B cell (primary cell): ENCODE measurements at regions not wholly inside any gene's neighbourhood (a gene's known extent, or its start where the extent isn't known, plus 50 kb on each side); places are given as distances from the start of the nearest gene placed in this dataset.

ENCODE experiments used
- ATAC-seq: fragments of 200-7000 bp; cut with Tn5 transposase; one replicate; pipeline ENCODE4 v1.10.0; 2021; ENCODE audit warnings: low read depth, mild to moderate bottlenecking, moderate number of reproducible peaks, moderate library complexity
- CTCF ChIA-PET: fragments of 350-600 bp; sonication (Branson Sonifier 250); formaldehyde crosslinking; loops from one replicate; lab custom pipeline; 2021; ENCODE audit warnings: antibody characterized with exemption, inconsistent platforms; lab: Charles Lee
- POLR2A ChIA-PET: fragments of 350-600 bp; sonication (Branson Sonifier 250); formaldehyde crosslinking; loops from one replicate; lab custom pipeline; 2021; ENCODE audit warnings: antibody characterized with exemption; lab: Charles Lee
- DNase-seq: peaks from one replicate; pipeline ENCODE4 v3.0.0; 2013
- H2AFZ ChIP-seq: 2 replicates; pipeline ENCODE4 v1.6.1; 2012; ENCODE audit warnings: mild to moderate bottlenecking, low read depth, low read length; ENCODE audit not compliant: insufficient read depth, poor library complexity, severe bottlenecking
- H3K27ac ChIP-seq, 2 donors: 1 replicate in 1 of 2; 2 replicates in 1 of 2; pipeline ENCODE4 v1.5.1; 2012 to 2013; ENCODE audit warnings: low read length in 2 of 2, mild to moderate bottlenecking in 2 of 2, moderate library complexity in 1 of 2
- H3K27me3 ChIP-seq, 4 experiments: fragments of 200-600 bp in 1 of 4; sonication (generic) in 1 of 4; replicated peaks in 1 of 4; 1 replicate in 2 of 4; 2 replicates in 2 of 4; pipeline versions ENCODE4 v1.6.1 to v1.7.0; 2013 to 2016; ENCODE audit warnings: low read length in 3 of 4, mild to moderate bottlenecking in 2 of 4, mixed read lengths in 1 of 4, moderate library complexity in 1 of 4; ENCODE audit not compliant: insufficient read depth in 4 of 4, control insufficient read depth in 3 of 4; ENCODE audit errors: control extremely low read depth in 1 of 4
- H3K36me3 ChIP-seq, 2 experiments: replicated peaks in 1 of 2; 1 replicate in 1 of 2; 2 replicates in 1 of 2; pipeline versions ENCODE4 v1.6.1 to v1.7.1; 2013; ENCODE audit warnings: low read length in 1 of 2; ENCODE audit not compliant: insufficient read depth in 2 of 2, control insufficient read depth in 1 of 2; ENCODE audit errors: control extremely low read depth in 1 of 2, extremely low read depth in 1 of 2
- H3K4me1 ChIP-seq, 2 donors: fragments of 200-600 bp in 1 of 2; sonication (generic) in 1 of 2; 1 replicate in 1 of 2; 2 replicates in 1 of 2; pipeline versions ENCODE4 v1.5.1 to v1.6.1; 2013 to 2017; ENCODE audit warnings: low read length in 2 of 2; ENCODE audit not compliant: control insufficient read depth in 2 of 2, insufficient read depth in 2 of 2
- H3K4me2 ChIP-seq: replicated peaks from 2 replicates; pipeline ENCODE3; 2012; ENCODE audit warnings: mild to moderate bottlenecking, low read depth, low read length; ENCODE audit not compliant: poor library complexity, severe bottlenecking
- H3K4me3 ChIP-seq, 5 experiments: fragments of 200-600 bp in 1 of 5; sonication (generic) in 1 of 5; 1 replicate in 3 of 5; 2 replicates in 2 of 5; pipeline versions ENCODE4 v1.5.1 to v1.7.0; 2011 to 2016; ENCODE audit warnings: low read length in 4 of 5, mild to moderate bottlenecking in 4 of 5, low read depth in 2 of 5, control low read depth in 1 of 5, moderate library complexity in 1 of 5; ENCODE audit not compliant: insufficient read depth in 1 of 5; ENCODE audit errors: control extremely low read depth in 1 of 5, extremely low read depth in 1 of 5
- H3K79me2 ChIP-seq: fragments of 200-600 bp; sonication (generic); one replicate; pipeline ENCODE4 v1.6.0; 2016; ENCODE audit warnings: low read length; ENCODE audit not compliant: control insufficient read depth, insufficient read depth
- H3K9ac ChIP-seq: fragments of 200-600 bp; sonication (generic); 2 replicates; pipeline ENCODE4 v1.6.1; 2017; ENCODE audit warnings: mild to moderate bottlenecking, low read length, moderate library complexity
- H3K9me3 ChIP-seq, 3 donors: one replicate each; pipeline versions ENCODE4 v1.6.1 to v1.7.1; 2013; ENCODE audit warnings: low read length in 2 of 3; ENCODE audit not compliant: control insufficient read depth in 2 of 3, insufficient read depth in 1 of 3; ENCODE audit errors: control extremely low read depth in 1 of 3
- H4K20me1 ChIP-seq: 2 replicates; pipeline ENCODE4 v1.6.0; 2012; ENCODE audit warnings: mild to moderate bottlenecking, low read length; ENCODE audit not compliant: insufficient read depth, control insufficient read depth, poor library complexity, severe bottlenecking
- H3K27ac Mint-ChIP-seq: one replicate; pipeline ENCODE4 v1.8.0; 2021; ENCODE audit warnings: mixed read lengths
- H3K27me3 Mint-ChIP-seq: one replicate; pipeline ENCODE4 v1.8.0; 2021; ENCODE audit warnings: mixed read lengths
- H3K4me1 Mint-ChIP-seq: one replicate; pipeline ENCODE4 v1.8.0; 2021; ENCODE audit warnings: mixed read lengths
- H3K4me3 Mint-ChIP-seq: one replicate; pipeline ENCODE4 v1.8.0; 2021; ENCODE audit warnings: mixed read lengths
- H3K9me3 Mint-ChIP-seq: one replicate; pipeline ENCODE4 v1.8.0; 2022; ENCODE audit warnings: mixed read lengths; ENCODE audit not compliant: insufficient read depth
- EZH2 ChIP-seq: IDR thresholded peaks from 2 replicates; pipeline ENCODE4 v1.6.1; 2012; ENCODE audit warnings: borderline replicate concordance, low read depth, mild to moderate bottlenecking, moderate library complexity, low read length; ENCODE audit not compliant: insufficient read depth, poor library complexity, severe bottlenecking
- WGBS: methylation state at CpG from one replicate; pipeline ENCODE4 v1.1.5; 2013; ENCODE audit warnings: missing lambda C conversion rate; ENCODE audit not compliant: insufficient coverage; 5-methylcytosine and 5-hydroxymethylcytosine counted together
- intact Hi-C: fragments of 100-400 bp; cut with micrococcal nuclease; formaldehyde crosslinking; loops from one replicate; pipeline ENCODE4 v1.10.0; 2022
- TF ChIP-seq, protein P1 (sequence below): fragments of 200-600 bp; IDR thresholded peaks from one replicate; pipeline ENCODE4 v1.8.0; 2022; ENCODE audit warnings: antibody characterized with exemption, mild to moderate bottlenecking

DNA sequence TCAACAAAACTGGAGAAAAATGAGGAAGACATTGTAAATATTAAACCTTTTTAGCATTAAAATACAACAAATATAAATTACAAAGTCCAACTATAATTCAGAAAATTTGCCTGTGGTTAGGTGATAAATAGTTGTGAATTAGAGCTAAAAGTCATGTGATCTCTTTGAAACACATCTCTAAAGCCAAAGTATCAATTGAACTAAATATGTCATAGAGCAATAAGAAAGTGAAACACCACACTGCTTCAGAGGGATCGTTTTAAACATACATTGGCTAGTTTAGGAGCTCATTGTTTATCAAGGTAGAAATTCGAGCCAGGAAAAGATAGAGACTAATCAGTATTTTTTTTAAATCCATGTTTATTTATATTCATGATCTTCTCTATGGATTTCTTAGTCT, 606.3 kb upstream of the ITGA1 start:
- Histone ChIP-seq H3K9me3 (no peaks in the 10 kb centered on the region), H3K9ac (no peak overlapping the region), H2AFZ (no peak overlapping the region), H3K4me2 (no peak overlapping the region), H3K79me2 (no peaks in the 10 kb centered on the region), H3K4me1 (no peaks in the 10 kb centered on the region), H4K20me1 (no peaks in the 10 kb centered on the region), H3K27me3 (no peaks in the 10 kb centered on the region), H3K36me3 (no peaks in the 10 kb centered on the region), H3K4me3 (no peak overlapping the region), H3K27ac (no peak overlapping the region)
- intact Hi-C loops = no loop called here
- no peaks in the 10 kb centered on the region for H3K4me1 Mint-ChIP-seq
- no peak for ATAC-seq
- no peak overlapping the region for H3K27ac Mint-ChIP-seq
- H3K9me3 Mint-ChIP-seq = no peaks in the 10 kb centered on the region
- CTCF ChIA-PET = no interaction called here
- POLR2A ChIA-PET = no interaction called here
- no CpG with 5 or more reads among the region's 2 CpGs for WGBS
- DNase-seq = no peak
- TF ChIP-seq EZH2 = no peak
- TF ChIP-seq, protein P1, sequence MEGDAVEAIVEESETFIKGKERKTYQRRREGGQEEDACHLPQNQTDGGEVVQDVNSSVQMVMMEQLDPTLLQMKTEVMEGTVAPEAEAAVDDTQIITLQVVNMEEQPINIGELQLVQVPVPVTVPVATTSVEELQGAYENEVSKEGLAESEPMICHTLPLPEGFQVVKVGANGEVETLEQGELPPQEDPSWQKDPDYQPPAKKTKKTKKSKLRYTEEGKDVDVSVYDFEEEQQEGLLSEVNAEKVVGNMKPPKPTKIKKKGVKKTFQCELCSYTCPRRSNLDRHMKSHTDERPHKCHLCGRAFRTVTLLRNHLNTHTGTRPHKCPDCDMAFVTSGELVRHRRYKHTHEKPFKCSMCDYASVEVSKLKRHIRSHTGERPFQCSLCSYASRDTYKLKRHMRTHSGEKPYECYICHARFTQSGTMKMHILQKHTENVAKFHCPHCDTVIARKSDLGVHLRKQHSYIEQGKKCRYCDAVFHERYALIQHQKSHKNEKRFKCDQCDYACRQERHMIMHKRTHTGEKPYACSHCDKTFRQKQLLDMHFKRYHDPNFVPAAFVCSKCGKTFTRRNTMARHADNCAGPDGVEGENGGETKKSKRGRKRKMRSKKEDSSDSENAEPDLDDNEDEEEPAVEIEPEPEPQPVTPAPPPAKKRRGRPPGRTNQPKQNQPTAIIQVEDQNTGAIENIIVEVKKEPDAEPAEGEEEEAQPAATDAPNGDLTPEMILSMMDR = no peak
- H3K4me3 Mint-ChIP-seq = no peak overlapping the region
- H3K27me3 Mint-ChIP-seq = no peaks in the 10 kb centered on the region

DNA sequence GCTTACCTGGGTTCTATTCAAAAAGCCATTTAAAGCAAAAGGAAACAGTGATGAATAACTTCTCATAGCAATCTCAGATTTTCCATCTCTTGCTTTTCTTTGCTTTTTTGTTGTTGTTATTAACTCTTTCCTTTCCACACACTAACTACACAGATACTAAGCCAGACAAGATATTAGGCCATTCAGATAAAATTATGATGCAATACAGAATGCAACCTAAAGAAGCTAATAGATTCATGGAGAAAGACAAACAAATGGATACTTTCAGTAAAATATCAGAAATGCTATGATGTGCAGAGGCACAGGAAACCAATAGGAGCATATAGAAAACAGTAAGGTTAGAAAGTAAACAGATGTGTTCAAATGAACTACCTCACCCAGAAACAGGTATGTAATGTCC, 597.0 kb upstream of the ITGA1 start:
- no peak overlapping the region for H3K27ac Mint-ChIP-seq
- no peaks in the 10 kb centered on the region for H4K20me1 ChIP-seq
- peaks cover 5% of the 10 kb centered on the region for H3K9me3 Mint-ChIP-seq
- intact Hi-C loops = no loop called here
- H3K36me3 ChIP-seq = no peaks in the 10 kb centered on the region
- TF ChIP-seq, protein P1 = no peak
- no peak for TF ChIP-seq EZH2
- no peak overlapping the region for H2AFZ ChIP-seq
- no peak overlapping the region for H3K9ac ChIP-seq
- no peak overlapping the region for H3K4me2 ChIP-seq
- no peaks in the 10 kb centered on the region for H3K4me1 Mint-ChIP-seq
- H3K4me3 Mint-ChIP-seq = no peak overlapping the region
- ATAC-seq = no peak
- ChIA-PET POLR2A (no interaction called here), CTCF (no interaction called here)
- no peaks in the 10 kb centered on the region for H3K79me2 ChIP-seq
- peaks cover 0 to 2% (median 0%) of the 10 kb centered on the region in 3 donors for H3K9me3 ChIP-seq
- H3K4me1 ChIP-seq = no peaks in the 10 kb centered on the region
- DNase-seq = no peak
- H3K27ac ChIP-seq = no peak overlapping the region
- H3K27me3 ChIP-seq = no peaks in the 10 kb centered on the region
- no peaks in the 10 kb centered on the region for H3K27me3 Mint-ChIP-seq
- no peak overlapping the region for H3K4me3 ChIP-seq
